NCI-H2227 treated with DMSO at 0.1 percent for 48 hours (cell line): ENCODE measurements at regions not wholly inside any gene's neighbourhood (a gene's known extent, or its start where the extent isn't known, plus 50 kb on each side); places are given as distances from the start of the nearest gene placed in this dataset.

Source experiments
- DNase-seq: peaks from one replicate; lab custom pipeline; 2025; lab: John Stamatoyannopoulos, UW

- no peak for DNase-seq
These were observed 83.3 kb upstream of the CXCL14 start for GRCh38 chr5:135662061-135662481.

- DNase-seq, result no peak
These were observed 82.2 kb upstream of the CXCL14 start for GRCh38 chr5:135660826-135661575.

DNA sequence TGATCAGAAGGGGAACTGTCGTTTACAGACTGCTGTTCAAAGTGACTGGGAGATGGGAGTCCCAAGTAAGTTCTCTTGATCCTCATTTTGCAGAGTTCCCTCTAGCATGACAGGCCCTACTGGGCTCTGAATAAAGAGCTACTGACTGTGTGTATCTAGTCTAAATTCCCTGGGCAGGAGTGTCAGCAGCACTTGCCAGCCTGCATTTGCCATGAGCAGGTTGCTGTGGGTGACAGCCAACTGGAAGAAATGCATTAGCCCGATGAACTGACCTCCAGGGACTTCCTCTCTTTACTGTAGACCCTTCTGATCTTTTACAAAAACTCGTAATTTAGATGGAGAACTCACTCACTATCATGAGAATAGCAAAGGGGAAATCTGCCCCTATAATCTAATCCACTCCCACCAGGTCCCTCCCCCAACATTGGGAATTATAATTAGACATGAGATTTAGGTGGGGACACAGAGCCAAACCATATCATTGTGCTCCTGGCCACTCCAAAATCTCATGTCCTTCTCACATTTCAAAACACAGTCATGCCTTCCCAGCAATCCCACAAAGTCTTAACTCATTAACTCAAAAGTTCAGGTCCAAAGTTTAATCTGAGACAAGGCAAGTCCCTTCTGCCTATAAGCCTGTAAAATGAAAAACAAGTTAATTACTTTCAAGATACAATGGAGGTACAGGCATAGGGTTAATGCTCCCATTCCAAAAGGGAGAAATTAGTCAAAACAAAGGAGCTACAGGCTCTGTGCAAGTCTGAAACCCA, 78.9 kb upstream of the CXCL14 start:
- DNase-seq, result no peak

GRCh38 chr5:135655468-135655815, 76.7 kb upstream of the CXCL14 start:
- no peak for DNase-seq

GRCh38 chr5:135654761-135655467, 76.1 kb upstream of the CXCL14 start:
- DNase-seq, result no peak

- no peak for DNase-seq
These were observed 72.4 kb upstream of the CXCL14 start for GRCh38 chr5:135651156-135651555.

DNA sequence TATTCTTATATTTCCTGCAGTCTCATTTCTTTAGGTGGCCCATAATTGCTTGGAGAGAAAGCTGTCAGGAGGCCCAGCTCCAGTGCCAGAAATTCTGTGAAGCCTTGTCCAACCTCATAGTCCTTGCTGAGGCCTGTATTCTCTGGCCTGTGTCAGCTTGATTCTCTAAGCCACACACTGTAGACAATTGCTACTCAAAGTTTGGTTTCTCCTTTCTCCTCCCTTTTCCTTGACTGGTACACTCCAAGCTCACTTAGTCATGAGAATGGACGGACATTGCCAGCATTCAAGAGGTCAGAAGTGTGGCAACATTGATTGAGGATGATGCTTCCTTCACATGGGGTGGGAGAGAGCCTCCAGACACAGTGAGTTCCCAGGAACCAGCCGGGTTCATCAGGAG, 71.3 kb upstream of the CXCL14 start:
- DNase-seq, result no peak

DNA sequence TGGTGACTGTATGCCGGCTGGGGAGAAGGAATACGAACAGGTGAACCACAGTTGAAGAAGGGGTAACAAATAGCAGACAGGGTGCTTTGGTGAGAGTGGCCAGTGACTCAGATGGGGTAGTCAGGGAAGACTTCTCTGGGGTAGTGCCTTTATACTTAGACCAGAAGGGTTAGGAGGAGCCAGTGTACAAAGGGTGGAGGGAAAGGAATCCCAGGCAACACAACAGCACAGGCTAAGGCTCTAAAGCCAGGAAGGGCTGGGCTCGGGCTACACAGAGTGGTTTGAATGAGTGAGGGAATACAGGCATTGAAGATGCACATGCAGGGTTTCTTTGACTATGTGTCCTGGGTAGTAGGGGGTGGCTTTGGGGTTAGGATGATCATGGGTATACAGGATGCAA, 70.6 kb upstream of the CXCL14 start:
- DNase-seq, result no peak

GRCh38 chr5:135648116-135648515, 69.3 kb upstream of the CXCL14 start:
- no peak for DNase-seq

GRCh38 chr5:135645336-135646180, 66.8 kb upstream of the CXCL14 start:
- DNase-seq, result no peak

DNA sequence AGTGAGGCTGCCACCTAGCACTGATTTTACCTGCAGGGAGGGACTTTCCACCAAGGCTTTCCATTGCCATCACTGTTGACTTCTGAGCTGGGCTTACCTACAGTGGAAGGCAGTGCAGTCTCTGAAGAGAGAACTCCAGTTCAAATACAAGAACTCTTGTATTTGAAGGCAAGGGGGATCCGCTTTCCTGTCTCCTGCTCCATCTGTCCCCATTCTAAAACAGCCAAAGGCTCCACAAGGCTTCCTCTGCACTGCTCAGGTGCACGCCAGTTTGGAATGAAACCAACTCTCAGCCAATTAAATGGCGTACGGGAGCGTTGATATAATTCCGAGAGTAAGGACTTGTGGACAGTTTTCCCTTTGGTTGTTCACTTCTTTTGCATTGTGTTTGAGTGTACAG, 66.0 kb upstream of the CXCL14 start:
- no peak for DNase-seq

- no peak for DNase-seq
These were observed 65.3 kb upstream of the CXCL14 start for GRCh38 chr5:135643881-135644766.

GRCh38 chr5:135642934-135643333, 64.1 kb upstream of the CXCL14 start:
- DNase-seq, result no peak

GRCh38 chr5:135642488-135642870, 63.7 kb upstream of the CXCL14 start:
- no peak for DNase-seq

- DNase-seq, result no peak
These were observed 63.1 kb upstream of the CXCL14 start for GRCh38 chr5:135641734-135642487.

DNA sequence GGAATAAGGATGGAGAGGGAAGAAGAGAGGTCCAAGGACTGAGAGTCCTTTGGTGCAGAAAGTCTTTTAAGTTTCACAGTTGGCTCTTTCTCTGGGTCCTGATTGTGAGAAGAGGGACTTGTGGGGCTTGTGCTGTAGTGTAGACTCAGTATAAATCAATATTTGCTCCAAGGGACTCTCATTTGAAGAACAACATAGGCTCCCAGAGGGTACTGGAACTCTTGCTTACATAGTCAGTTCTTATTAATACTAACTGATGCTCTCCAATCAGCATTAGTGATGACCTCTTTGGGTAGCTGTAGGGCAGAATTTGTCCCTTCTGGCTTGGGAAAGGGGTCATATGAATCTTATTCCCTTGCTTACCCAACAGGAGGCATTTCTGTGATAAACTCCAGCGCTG, 62.5 kb upstream of the CXCL14 start:
- DNase-seq, result no peak

GRCh38 chr5:135635451-135635850, 56.7 kb upstream of the CXCL14 start:
- no peak for DNase-seq

GRCh38 chr5:135632798-135633197, 54.0 kb upstream of the CXCL14 start:
- DNase-seq, result peak; percentile 49

GRCh38 chr5:135631391-135631790, 52.6 kb upstream of the CXCL14 start:
- no peak for DNase-seq

DNA sequence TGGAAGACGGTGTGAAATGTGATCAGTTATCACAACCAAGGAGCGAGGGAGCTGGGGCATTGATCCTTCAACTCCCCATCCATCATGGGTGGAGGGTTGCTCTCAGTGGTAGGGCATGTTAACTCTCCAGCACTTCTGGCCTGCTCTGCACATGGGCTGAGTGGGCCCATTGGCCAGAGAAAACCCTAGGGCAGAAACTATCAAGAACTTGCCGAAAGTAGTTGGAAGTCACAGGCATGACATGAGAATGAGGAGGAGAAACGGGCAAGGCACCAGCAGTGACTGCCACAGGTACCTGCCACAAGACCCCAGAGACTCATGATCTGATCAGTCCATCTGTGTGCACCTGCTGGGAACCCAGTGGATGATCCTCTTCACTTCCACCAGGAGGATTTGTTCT, 50.9 kb upstream of the CXCL14 start:
- DNase-seq, result no peak
